Right cardiac atrium (tissue), 5 donors: ENCODE measurements at regions not wholly inside any gene's neighbourhood (a gene's known extent, or its start where the extent isn't known, plus 50 kb on each side); places are given as distances from the start of the nearest gene placed in this dataset.

Experiments used
- ATAC-seq, 2 donors: fragments of 200-7000 bp; cut with Tn5 transposase; one replicate each; pipeline versions ENCODE4 v1.8.0 to v1.9.1; 2020; ENCODE audit warnings: moderate library complexity in 2 of 2, mild to moderate bottlenecking in 1 of 2
- DNase-seq, 3 donors: peaks; one replicate each; pipeline ENCODE4 v3.0.0-alpha.2; 2020
- H3K27ac ChIP-seq: one replicate; pipeline ENCODE4 v1.5.1; 2013; ENCODE audit warnings: mild to moderate bottlenecking, low read length, control low read depth, moderate library complexity
- H3K27me3 ChIP-seq: one replicate; pipeline ENCODE4 v1.6.1; 2013; ENCODE audit not compliant: control insufficient read depth, insufficient read depth
- H3K4me1 ChIP-seq: one replicate; pipeline ENCODE4 v1.6.1; 2013; ENCODE audit warnings: low read length; ENCODE audit not compliant: control insufficient read depth, insufficient read depth
- H3K4me3 ChIP-seq: one replicate; pipeline ENCODE4 v1.5.1; 2013; ENCODE audit warnings: low read length, control low read depth
- H3K9me3 ChIP-seq: one replicate; pipeline ENCODE4 v1.6.1; 2013; ENCODE audit warnings: low read length; ENCODE audit not compliant: control insufficient read depth
- WGBS: extraction: QIAGEN DNeasy Blood & Tissue Kit; methylation state at CpG from one replicate; pipeline ENCODE4 v1.1.7; 2013; 5-methylcytosine and 5-hydroxymethylcytosine counted together
- intact Hi-C, 4 donors: fragments of 100-400 bp; cut with DNase I; formaldehyde crosslinking; loops; one replicate each; pipeline versions ENCODE4 v1.11.0 to v1.14.0; 2022 to 2023
- donor health status: healthy with polysubstance abuse.
- donor health status: DM: no; HTN: yes; CAD: no.
- donor health status: DM: no; HTN: no; CAD: no.
- donor health status: DM: no; HTN: yes; CAD: no; lungs with severe emphysema.
- donor health status: DM: yes; HTN: yes; CAD: no.

- intact Hi-C loops, result no loop called here
- WGBS, result 67% methylated on average over 2 of the region's 2 CpGs
- ATAC-seq, result no peak
Observed at GRCh38 chr1:99469550-99469971, 176.4 kb upstream of the PALMD start.

DNA sequence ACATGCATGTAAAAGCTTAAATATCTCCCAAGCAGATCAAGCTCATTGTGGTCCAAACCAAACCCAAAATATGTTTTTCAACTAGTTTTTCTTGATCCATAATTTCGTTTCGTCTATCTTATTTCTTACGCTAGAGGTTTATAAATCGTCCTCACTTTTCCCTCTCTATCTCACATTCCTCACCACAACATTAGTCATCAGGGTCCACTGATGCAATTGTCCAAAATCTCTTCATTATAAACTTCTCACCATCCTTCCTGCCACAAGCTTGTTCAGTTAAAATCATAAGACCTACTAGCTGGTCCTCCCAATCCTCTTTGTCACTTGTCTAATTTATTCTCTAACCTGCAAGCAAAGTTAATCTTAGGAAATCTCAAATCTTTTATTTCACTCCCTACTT lies 173.0 kb upstream of the PALMD start:
- 88% methylated on average over 4 of the region's 4 CpGs for WGBS
- Histone ChIP-seq H3K27me3 (no peaks in the 10 kb centered on the region), H3K4me3 (no peak overlapping the region), H3K9me3 (no peaks in the 10 kb centered on the region), H3K4me1 (no peaks in the 10 kb centered on the region), H3K27ac (no peak overlapping the region)
- DNase-seq (no peak), ATAC-seq (no peak)
- intact Hi-C loops, result no loop called here

More at GRCh38 chr1:99469550-99469971, 176.4 kb upstream of the PALMD start:
- no peak overlapping the region for H3K4me3 ChIP-seq
- DNase-seq, result no peak
- H3K4me1 ChIP-seq, result no peaks in the 10 kb centered on the region
- H3K27ac ChIP-seq, result no peak overlapping the region
- H3K27me3 ChIP-seq, result no peaks in the 10 kb centered on the region
- no peaks in the 10 kb centered on the region for H3K9me3 ChIP-seq

DNA sequence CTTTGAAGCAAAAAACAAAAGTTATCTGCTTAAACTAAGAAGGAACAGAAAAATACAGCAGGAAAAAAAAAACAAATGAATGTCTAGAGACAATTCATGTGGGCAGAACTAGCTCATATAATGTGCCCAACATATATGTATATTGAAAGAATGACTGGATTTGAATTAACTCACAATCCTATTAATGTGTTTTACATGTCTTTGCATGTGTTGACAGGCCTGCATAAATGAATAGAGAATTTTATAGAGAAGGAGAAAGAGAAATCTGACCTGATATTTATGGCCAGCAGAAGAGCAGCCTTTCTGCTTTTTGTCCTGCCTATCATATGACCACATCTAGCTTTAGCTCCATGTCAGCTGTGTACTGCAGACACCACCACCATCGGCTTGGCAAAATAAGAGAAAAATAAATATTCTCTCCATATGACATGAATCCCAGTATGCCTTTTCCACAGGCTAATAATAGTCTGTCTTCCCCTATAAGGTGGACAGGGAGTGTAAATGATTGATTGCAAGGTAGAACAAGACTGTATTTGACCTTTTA lies 171.5 kb upstream of the PALMD start:
- Histone ChIP-seq H3K27ac (no peak overlapping the region), H3K9me3 (no peaks in the 10 kb centered on the region), H3K4me1 (no peaks in the 10 kb centered on the region), H3K4me3 (no peak overlapping the region), H3K27me3 (no peaks in the 10 kb centered on the region)
- 78% methylated on average over 1 of the region's 1 CpG for WGBS
- ATAC-seq (no peak), DNase-seq (no peak)
- intact Hi-C loops, result no loop called here

- Histone ChIP-seq H3K27ac (no peak overlapping the region), H3K27me3 (no peaks in the 10 kb centered on the region), H3K4me3 (no peak overlapping the region), H3K9me3 (no peaks in the 10 kb centered on the region), H3K4me1 (no peaks in the 10 kb centered on the region)
- no peak for ATAC-seq
- WGBS, result 89% methylated on average over 3 of the region's 3 CpGs
- DNase-seq, result no peak
- intact Hi-C loops, result no loop called here
Observed at GRCh38 chr1:99476058-99476457, 169.9 kb upstream of the PALMD start.

DNA sequence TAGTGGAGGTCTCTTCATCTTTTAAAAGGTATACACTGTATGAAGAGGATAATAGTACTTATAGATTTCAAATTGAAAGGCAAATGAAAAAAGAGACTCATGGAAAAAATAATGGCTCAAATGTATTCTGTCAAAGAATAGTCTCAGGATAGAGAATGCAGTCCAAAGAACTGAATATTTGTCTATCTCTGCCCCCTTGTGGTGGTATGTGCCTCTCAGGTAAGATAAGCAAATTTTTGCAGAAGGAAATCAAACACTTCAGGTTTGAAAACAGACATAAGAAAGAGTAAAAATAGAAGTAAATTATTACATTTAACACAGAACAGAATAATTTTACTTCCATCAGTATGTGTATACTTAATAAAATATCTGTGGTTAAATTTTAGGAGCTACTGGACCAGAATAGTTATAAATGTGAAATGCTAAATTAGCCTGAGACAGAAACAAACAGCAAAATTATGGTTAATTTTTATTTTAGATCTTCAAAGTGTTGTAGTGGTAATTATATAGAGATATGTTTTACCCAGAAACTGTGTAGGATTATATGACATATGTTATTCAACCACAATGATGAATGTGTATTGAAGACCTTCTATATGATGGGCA lies 164.4 kb upstream of the PALMD start:
- H3K27me3 ChIP-seq, result no peaks in the 10 kb centered on the region
- intact Hi-C loops, result loop anchor here in 3 of 4 donors (5.0 to 10.0 kb wide), 4 partner anchors 223 to 304 kb away; no protein-coding TSS in a partner anchor
- H3K9me3 ChIP-seq, result no peaks in the 10 kb centered on the region
- DNase-seq, result no peak
- ATAC-seq, result peak; percentile 52 to 59
- H3K4me3 ChIP-seq, result no peak overlapping the region
- H3K4me1 ChIP-seq, result no peaks in the 10 kb centered on the region
- no peak overlapping the region for H3K27ac ChIP-seq

GRCh38 chr1:99482286-99482685 lies 163.6 kb upstream of the PALMD start:
- Histone ChIP-seq H3K27me3 (no peaks in the 10 kb centered on the region), H3K4me1 (no peaks in the 10 kb centered on the region), H3K9me3 (no peaks in the 10 kb centered on the region), H3K27ac (no peak overlapping the region), H3K4me3 (no peak overlapping the region)
- 90% methylated on average over 2 of the region's 2 CpGs for WGBS
- no peak for ATAC-seq
- intact Hi-C loops, result loop anchor here in 3 of 4 donors (5.0 to 10.0 kb wide), 4 partner anchors 223 to 305 kb away; no protein-coding TSS in a partner anchor
- DNase-seq, result no peak

- Histone ChIP-seq H3K9me3 (no peaks in the 10 kb centered on the region), H3K27me3 (no peaks in the 10 kb centered on the region), H3K27ac (no peak overlapping the region), H3K4me1 (no peaks in the 10 kb centered on the region), H3K4me3 (no peak overlapping the region)
- intact Hi-C loops, result loop anchor here in 3 of 4 donors (5.0 to 10.0 kb wide), 4 partner anchors 222 to 305 kb away; no protein-coding TSS in a partner anchor
- no peak for ATAC-seq
- DNase-seq, result no peak
- WGBS, result 78% methylated on average over 4 of the region's 4 CpGs
Observed at GRCh38 chr1:99482750-99483149, 163.2 kb upstream of the PALMD start.

DNA sequence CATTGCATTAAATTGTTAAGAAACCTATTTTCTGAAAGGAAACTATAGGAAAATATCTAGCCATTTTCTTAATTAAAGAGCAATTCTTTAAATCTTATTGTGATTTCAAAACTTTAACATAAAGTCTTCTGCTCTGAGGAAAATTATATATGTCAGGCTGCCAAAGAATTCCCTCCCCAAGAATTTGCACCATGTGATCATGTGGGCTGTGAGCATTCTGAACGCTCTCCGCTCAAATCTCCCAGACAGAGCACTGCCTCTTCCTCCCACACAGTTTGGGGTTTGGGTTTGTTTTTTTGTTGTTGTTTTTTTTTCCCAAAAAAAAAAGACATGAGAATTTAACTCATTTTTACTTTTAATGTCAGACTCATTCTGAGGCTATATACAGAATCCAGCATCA lies 155.9 kb upstream of the PALMD start:
- no peak for ATAC-seq
- no peaks in the 10 kb centered on the region for H3K4me1 ChIP-seq
- WGBS, result 43% methylated on average over 2 of the region's 2 CpGs
- no peaks in the 10 kb centered on the region for H3K9me3 ChIP-seq
- intact Hi-C loops, result no loop called here
- no peak overlapping the region for H3K27ac ChIP-seq
- no peak for DNase-seq
- no peak overlapping the region for H3K4me3 ChIP-seq
- H3K27me3 ChIP-seq, result no peaks in the 10 kb centered on the region

DNA sequence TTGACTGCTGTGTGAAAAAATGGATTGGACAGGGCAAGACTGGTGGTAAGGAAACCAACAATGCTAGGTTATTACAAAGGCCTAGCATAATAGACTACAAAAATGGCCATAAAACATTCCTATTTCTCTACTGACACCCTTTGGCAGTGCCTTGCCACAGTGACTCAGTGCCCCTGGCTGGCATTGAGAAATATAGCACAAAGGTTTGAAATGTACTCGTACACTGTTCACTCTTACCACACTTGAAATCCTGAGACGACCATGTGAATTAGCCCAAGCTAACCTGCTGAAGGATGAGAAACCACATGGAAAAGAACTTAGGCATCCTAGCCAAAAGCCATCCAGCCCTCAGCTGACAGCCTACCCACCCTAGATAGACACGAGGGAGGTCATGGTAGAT lies 149.8 kb upstream of the PALMD start:
- intact Hi-C loops, result no loop called here
- DNase-seq, result no peak
- no peak for ATAC-seq
- Histone ChIP-seq H3K27me3 (no peaks in the 10 kb centered on the region), H3K9me3 (no peaks in the 10 kb centered on the region), H3K27ac (no peak overlapping the region), H3K4me3 (no peak overlapping the region), H3K4me1 (no peaks in the 10 kb centered on the region)
- WGBS, result 85% methylated on average over 3 of the region's 3 CpGs

- H3K4me3 ChIP-seq, result no peak overlapping the region
- H3K9me3 ChIP-seq, result no peaks in the 10 kb centered on the region
- no peaks in the 10 kb centered on the region for H3K27me3 ChIP-seq
- no peak overlapping the region for H3K27ac ChIP-seq
- no peaks in the 10 kb centered on the region for H3K4me1 ChIP-seq
- intact Hi-C loops, result no loop called here
- ATAC-seq (no peak), DNase-seq (no peak)
- WGBS, result 49% methylated on average over 1 of the region's 1 CpG
Observed at GRCh38 chr1:99497690-99498089, 148.2 kb upstream of the PALMD start.

GRCh38 chr1:99500541-99500940 lies 145.4 kb upstream of the PALMD start:
- intact Hi-C loops, result no loop called here
- ATAC-seq (no peak), DNase-seq (no peak)
- Histone ChIP-seq H3K27me3 (no peaks in the 10 kb centered on the region), H3K9me3 (no peaks in the 10 kb centered on the region), H3K27ac (no peak overlapping the region), H3K4me3 (no peak overlapping the region), H3K4me1 (no peaks in the 10 kb centered on the region)

DNA sequence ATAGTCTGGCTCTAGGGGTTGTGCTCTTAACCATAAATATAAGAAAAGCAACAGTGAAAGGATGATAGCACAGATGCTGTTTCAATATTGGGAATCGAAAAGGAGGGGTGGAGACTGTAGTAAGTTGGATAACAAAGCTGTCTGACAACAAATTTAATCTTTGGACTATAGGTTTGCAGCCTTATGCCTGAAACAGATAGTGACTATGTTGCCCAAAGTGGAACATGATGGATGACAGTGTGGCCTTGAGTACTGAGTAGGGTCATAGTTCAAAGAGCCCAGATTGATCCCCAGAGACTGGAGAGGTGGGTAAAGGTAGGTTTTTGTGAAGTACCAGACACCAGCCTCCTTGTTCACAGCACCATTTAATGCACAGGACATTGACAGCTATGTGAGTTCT lies 144.0 kb upstream of the PALMD start:
- Histone ChIP-seq H3K9me3 (no peaks in the 10 kb centered on the region), H3K4me1 (no peaks in the 10 kb centered on the region), H3K4me3 (no peak overlapping the region), H3K27me3 (no peaks in the 10 kb centered on the region), H3K27ac (no peak overlapping the region)
- ATAC-seq (no peak), DNase-seq (no peak)
- WGBS, result 84% methylated on average over 1 of the region's 1 CpG
- intact Hi-C loops, result no loop called here
